ENCODE measurements at regions not wholly inside any gene's neighbourhood (a gene's known extent, or its start where the extent isn't known, plus 50 kb on each side); places are given as distances from the start of the nearest gene placed in this dataset.

GRCh38 chr10:31081937-31082840 is 50.5 kb upstream of the ZNF438 start:
- TF ChIP-seq, protein P1, sequence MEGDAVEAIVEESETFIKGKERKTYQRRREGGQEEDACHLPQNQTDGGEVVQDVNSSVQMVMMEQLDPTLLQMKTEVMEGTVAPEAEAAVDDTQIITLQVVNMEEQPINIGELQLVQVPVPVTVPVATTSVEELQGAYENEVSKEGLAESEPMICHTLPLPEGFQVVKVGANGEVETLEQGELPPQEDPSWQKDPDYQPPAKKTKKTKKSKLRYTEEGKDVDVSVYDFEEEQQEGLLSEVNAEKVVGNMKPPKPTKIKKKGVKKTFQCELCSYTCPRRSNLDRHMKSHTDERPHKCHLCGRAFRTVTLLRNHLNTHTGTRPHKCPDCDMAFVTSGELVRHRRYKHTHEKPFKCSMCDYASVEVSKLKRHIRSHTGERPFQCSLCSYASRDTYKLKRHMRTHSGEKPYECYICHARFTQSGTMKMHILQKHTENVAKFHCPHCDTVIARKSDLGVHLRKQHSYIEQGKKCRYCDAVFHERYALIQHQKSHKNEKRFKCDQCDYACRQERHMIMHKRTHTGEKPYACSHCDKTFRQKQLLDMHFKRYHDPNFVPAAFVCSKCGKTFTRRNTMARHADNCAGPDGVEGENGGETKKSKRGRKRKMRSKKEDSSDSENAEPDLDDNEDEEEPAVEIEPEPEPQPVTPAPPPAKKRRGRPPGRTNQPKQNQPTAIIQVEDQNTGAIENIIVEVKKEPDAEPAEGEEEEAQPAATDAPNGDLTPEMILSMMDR (IDR thresholded peaks at IDR 0.05), result no peak
- no peak for DNase-seq
- no peaks in the 10 kb centered on the region for H3K9me3 ChIP-seq
- no peak overlapping the region for H3K4me3 ChIP-seq
- H3K4me1 ChIP-seq, result no peaks in the 10 kb centered on the region
- H3K9ac ChIP-seq (ENCODE audit: low read depth in 2 of 2, low read length in 2 of 2), result no peak overlapping the region
- intact Hi-C loops (cut with DNase I), result no loop called here
- H3K27me3 ChIP-seq, result no peaks in the 10 kb centered on the region
- no peak overlapping the region for H3K27ac ChIP-seq
- no peaks in the 10 kb centered on the region for H3K36me3 ChIP-seq

DNA sequence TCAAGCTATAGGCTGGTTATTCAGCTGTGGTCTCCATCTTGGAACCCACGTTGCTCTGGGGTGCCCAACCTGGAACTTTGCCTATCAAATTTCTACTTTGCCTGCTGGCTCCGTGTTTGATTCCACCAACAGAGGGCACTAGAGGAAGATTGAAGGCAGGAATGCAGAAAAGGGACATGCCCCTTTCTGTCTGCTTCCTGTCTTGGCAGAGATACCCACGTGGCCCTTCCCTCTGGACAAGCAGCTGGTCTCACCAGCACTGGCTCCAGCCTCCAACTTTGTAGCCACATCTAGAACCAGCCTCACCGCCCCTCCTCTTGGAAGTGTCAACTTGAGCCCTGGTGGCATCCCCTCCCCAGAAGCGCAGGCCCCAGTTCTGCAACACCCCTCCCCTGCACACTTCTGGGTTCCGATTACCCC is 52.1 kb upstream of the ZNF438 start:
- intact Hi-C loops (cut with DNase I), result no loop called here
- no peak overlapping the region for H3K27ac ChIP-seq
- H3K36me3 ChIP-seq, result no peaks in the 10 kb centered on the region
- H3K4me3 ChIP-seq, result no peak overlapping the region
- no peak overlapping the region for H3K9ac ChIP-seq (ENCODE audit: low read depth in 2 of 2, low read length in 2 of 2)
- H3K9me3 ChIP-seq, result no peaks in the 10 kb centered on the region
- H3K27me3 ChIP-seq, result no peaks in the 10 kb centered on the region
- H3K4me1 ChIP-seq, result no peaks in the 10 kb centered on the region
- DNase-seq, result peak; percentile 50
- TF ChIP-seq, protein P1 (IDR thresholded peaks at IDR 0.05), result peak; percentile 24

DNA sequence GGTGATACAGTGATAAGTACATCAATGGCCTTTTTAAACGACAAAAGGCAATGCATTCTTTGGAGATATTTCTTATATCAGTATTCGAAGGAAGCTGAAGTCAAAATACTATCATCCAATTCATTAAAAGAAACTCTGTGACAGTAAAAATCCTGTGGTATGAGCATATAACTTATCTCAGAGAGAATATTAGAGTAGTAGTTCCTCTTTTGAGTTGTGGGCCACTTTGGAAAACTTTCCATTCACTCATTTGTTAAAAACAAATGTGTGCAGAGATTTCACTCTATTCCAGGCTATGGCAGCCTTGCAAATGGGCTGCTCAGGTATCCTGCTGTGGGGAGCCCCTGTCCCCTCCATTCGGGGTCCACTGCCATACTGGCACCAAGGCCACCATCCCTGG is 55.3 kb upstream of the ZNF438 start:
- Histone ChIP-seq H3K27ac (no peak overlapping the region), H3K4me1 (no peaks in the 10 kb centered on the region), H3K36me3 (no peaks in the 10 kb centered on the region), H3K9me3 (no peaks in the 10 kb centered on the region), H3K27me3 (no peaks in the 10 kb centered on the region), H3K4me3 (no peak overlapping the region), H3K9ac (ENCODE audit: low read depth in 2 of 2, low read length in 2 of 2) (no peak overlapping the region)
- no peak for DNase-seq
- intact Hi-C loops (cut with DNase I), result no loop called here
- TF ChIP-seq, protein P1 (IDR thresholded peaks at IDR 0.05), result no peak

DNA sequence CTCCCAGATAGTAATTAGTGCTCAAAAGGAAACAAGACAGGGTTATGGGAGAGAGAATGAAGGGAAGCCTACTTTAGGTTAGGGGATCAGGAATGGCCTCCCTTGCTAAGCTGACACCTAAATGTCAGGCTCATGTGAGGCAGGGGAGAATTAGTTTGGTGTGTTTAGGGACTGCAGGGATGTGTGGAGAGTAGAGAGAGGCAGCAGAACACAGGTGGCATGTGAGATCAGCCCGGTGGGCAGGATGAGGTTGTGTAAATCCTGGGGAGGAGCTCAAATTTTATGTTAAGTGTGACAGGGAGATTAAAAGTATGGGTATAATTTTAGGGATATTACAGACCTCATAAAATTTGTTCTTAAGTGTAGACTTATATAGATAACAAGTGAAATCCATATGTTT is 56.2 kb upstream of the ZNF438 start:
- Histone ChIP-seq H3K9ac (ENCODE audit: low read depth in 2 of 2, low read length in 2 of 2) (no peak overlapping the region), H3K27me3 (no peaks in the 10 kb centered on the region), H3K4me3 (no peak overlapping the region), H3K36me3 (no peaks in the 10 kb centered on the region), H3K27ac (no peak overlapping the region), H3K4me1 (no peaks in the 10 kb centered on the region), H3K9me3 (no peaks in the 10 kb centered on the region)
- TF ChIP-seq, protein P1 (IDR thresholded peaks at IDR 0.05), result no peak
- intact Hi-C loops (cut with DNase I), result no loop called here
- no peak for DNase-seq

DNA sequence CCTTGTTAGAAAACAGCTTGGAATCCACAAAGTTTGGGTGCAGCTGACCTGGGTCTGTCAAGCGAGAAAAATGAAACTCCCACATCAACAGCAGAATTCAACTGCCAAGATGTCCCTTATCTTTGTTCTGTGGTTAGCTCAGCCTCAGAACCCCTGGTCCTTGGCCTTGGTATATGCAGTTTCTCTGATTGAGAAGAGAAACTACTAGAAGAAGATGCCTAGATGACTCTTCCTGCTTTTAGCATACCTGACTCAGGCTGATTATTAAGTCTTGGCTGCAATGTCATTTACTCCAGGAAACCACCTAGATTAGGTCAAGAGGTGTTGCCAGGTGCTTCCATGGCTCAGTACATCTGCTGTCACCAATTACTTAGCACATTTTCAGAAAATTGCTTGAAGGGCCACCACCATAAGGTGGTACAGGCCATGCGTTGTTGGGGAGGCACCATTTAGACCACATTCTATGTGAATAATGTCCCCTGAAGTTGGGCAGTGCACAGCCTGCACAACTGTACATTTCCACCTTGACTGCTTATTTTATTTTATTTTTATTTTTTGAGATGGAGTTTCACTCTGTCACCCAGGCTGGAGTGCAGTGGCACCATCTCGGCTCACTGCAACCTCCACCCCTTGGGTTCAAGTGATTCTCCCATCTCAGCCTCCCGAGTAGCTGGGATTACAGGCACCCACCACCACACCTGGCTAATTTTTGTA is 59.4 kb upstream of the ZNF438 start:
- intact Hi-C loops (cut with DNase I), result no loop called here
- Histone ChIP-seq H3K27ac (no peak overlapping the region), H3K27me3 (no peaks in the 10 kb centered on the region), H3K9me3 (no peaks in the 10 kb centered on the region), H3K4me1 (no peaks in the 10 kb centered on the region), H3K36me3 (no peaks in the 10 kb centered on the region), H3K4me3 (no peak overlapping the region), H3K9ac (ENCODE audit: low read depth in 2 of 2, low read length in 2 of 2) (no peak overlapping the region)
- TF ChIP-seq, protein P1 (IDR thresholded peaks at IDR 0.05), result no peak
- no peak for DNase-seq

All from colonic mucosa (tissue), 4 donors.